Trophoblast cell (in vitro differentiated cells and primary cell): ENCODE measurements at regions not wholly inside any gene's neighbourhood (a gene's known extent, or its start where the extent isn't known, plus 50 kb on each side); places are given as distances from the start of the nearest gene placed in this dataset.

Experiments
- DNase-seq, 2 donors: peaks; one replicate each; pipeline ENCODE4 v3.0.0-alpha.2; 2016
- H2AFZ ChIP-seq: 2 replicates; pipeline ENCODE4 v1.6.1; 2013; ENCODE audit warnings: low read length, moderate library complexity, mild to moderate bottlenecking; ENCODE audit not compliant: insufficient read depth, poor library complexity
- H2AK5ac ChIP-seq: 2 replicates; pipeline ENCODE4 v1.6.1; 2013; ENCODE audit warnings: mild to moderate bottlenecking, low read length
- H2BK120ac ChIP-seq: 2 replicates; pipeline ENCODE4 v1.6.1; 2013; ENCODE audit warnings: low read length, mild to moderate bottlenecking, moderate library complexity; ENCODE audit not compliant: insufficient read depth, poor library complexity
- H2BK12ac ChIP-seq: 2 replicates; pipeline ENCODE4 v1.6.1; 2013; ENCODE audit warnings: mild to moderate bottlenecking, low read length, moderate library complexity
- H2BK5ac ChIP-seq: 2 replicates; pipeline ENCODE4 v1.6.1; 2013; ENCODE audit warnings: low read length, low read depth, moderate library complexity, mild to moderate bottlenecking; ENCODE audit not compliant: poor library complexity
- H3K14ac ChIP-seq: 2 replicates; pipeline ENCODE4 v1.6.1; 2013; ENCODE audit warnings: mild to moderate bottlenecking, low read length
- H3K18ac ChIP-seq: 2 replicates; pipeline ENCODE4 v1.6.1; 2013; ENCODE audit warnings: mild to moderate bottlenecking, low read length
- H3K23ac ChIP-seq: 2 replicates; pipeline ENCODE4 v1.6.1; 2013; ENCODE audit warnings: low read length
- H3K27ac ChIP-seq: 2 replicates; pipeline ENCODE4 v1.5.1; 2013; ENCODE audit warnings: low read depth, mild to moderate bottlenecking, inconsistent platforms, low read length, moderate library complexity
- H3K27me3 ChIP-seq: 2 replicates; pipeline ENCODE4 v1.6.1; 2013; ENCODE audit warnings: inconsistent platforms, mild to moderate bottlenecking, low read length, moderate library complexity; ENCODE audit not compliant: insufficient read depth
- H3K36me3 ChIP-seq, 2 experiments: 1 replicate in 1 of 2; 2 replicates in 1 of 2; pipeline ENCODE4 v1.6.1; 2013; ENCODE audit warnings: low read length in 2 of 2, mild to moderate bottlenecking in 2 of 2, moderate library complexity in 1 of 2; ENCODE audit not compliant: insufficient read depth in 2 of 2, control insufficient read depth in 1 of 2
- H3K4ac ChIP-seq: 2 replicates; pipeline ENCODE4 v1.6.1; 2013; ENCODE audit warnings: low read depth, mild to moderate bottlenecking, low read length, moderate library complexity
- H3K4me1 ChIP-seq, 2 experiments: 1 replicate in 1 of 2; 2 replicates in 1 of 2; pipeline ENCODE4 v1.6.1; 2013; ENCODE audit warnings: low read length in 2 of 2, mild to moderate bottlenecking in 2 of 2, moderate library complexity in 1 of 2; ENCODE audit not compliant: insufficient read depth in 2 of 2, control insufficient read depth in 1 of 2
- H3K4me2 ChIP-seq: 2 replicates; pipeline ENCODE4 v1.6.1; 2013; ENCODE audit warnings: inconsistent platforms, mild to moderate bottlenecking, low read length, moderate library complexity
- H3K4me3 ChIP-seq: 2 replicates; pipeline ENCODE4 v1.5.1; 2013; ENCODE audit warnings: mild to moderate bottlenecking, low read depth, low read length, inconsistent platforms
- H3K79me1 ChIP-seq: one replicate; pipeline ENCODE4 v1.6.1; 2013; ENCODE audit warnings: low read length
- H3K79me2 ChIP-seq: 2 replicates; pipeline ENCODE4 v1.6.1; 2013; ENCODE audit warnings: low read length, mild to moderate bottlenecking; ENCODE audit not compliant: control insufficient read depth, insufficient read depth, poor library complexity
- H3K9ac ChIP-seq: 2 replicates; pipeline ENCODE4 v1.6.1; 2013; ENCODE audit warnings: mild to moderate bottlenecking, low read length
- H3K9me3 ChIP-seq: 2 replicates; pipeline ENCODE4 v1.6.1; 2013; ENCODE audit warnings: low read depth, mild to moderate bottlenecking, control low read depth, inconsistent platforms, low read length; ENCODE audit not compliant: insufficient read depth
- H4K12ac ChIP-seq: 2 replicates; pipeline ENCODE4 v1.6.1; 2013; ENCODE audit warnings: low read depth, mild to moderate bottlenecking, low read length, moderate library complexity
- H4K8ac ChIP-seq: 2 replicates; pipeline ENCODE4 v1.6.1; 2013; ENCODE audit warnings: low read depth, mild to moderate bottlenecking, low read length, moderate library complexity
- H4K91ac ChIP-seq: one replicate; pipeline ENCODE4 v1.6.1; 2013; ENCODE audit warnings: low read depth, mild to moderate bottlenecking, low read length, moderate library complexity
- WGBS: extraction: QIAGEN DNeasy Blood & Tissue Kit; methylation state at CpG from one replicate; pipeline ENCODE4 v1.1.7; 2013; ENCODE audit warnings: missing lambda C conversion rate; ENCODE audit not compliant: insufficient read length, insufficient coverage; ENCODE audit errors: extremely low coverage; 5-methylcytosine and 5-hydroxymethylcytosine counted together

- no peak overlapping the region for H4K12ac ChIP-seq
- no peak overlapping the region for H4K91ac ChIP-seq
- H2BK12ac ChIP-seq: peak overlapping the region; percentile 32
- H2AK5ac ChIP-seq: peak overlapping the region; percentile 9
- no peak overlapping the region for H2AFZ ChIP-seq
- H3K27ac ChIP-seq: no peak overlapping the region
- no peaks in the 10 kb centered on the region for H3K79me2 ChIP-seq
- no CpG with 5 or more reads among the region's 6 CpGs for WGBS
- H3K4me2 ChIP-seq: no peak overlapping the region
- no peaks in the 10 kb centered on the region for H3K36me3 ChIP-seq
- no peaks in the 10 kb centered on the region for H3K79me1 ChIP-seq
- no peaks in the 10 kb centered on the region for H3K4me1 ChIP-seq
- H2BK120ac ChIP-seq: no peak overlapping the region
- H3K14ac ChIP-seq: no peak overlapping the region
- H3K4me3 ChIP-seq: no peak overlapping the region
- no peak overlapping the region for H3K18ac ChIP-seq
- no peak for DNase-seq
- H3K9ac ChIP-seq: peak overlapping the region; percentile 24
- H3K9me3 ChIP-seq: peaks cover 7% of the 10 kb centered on the region
- no peaks in the 10 kb centered on the region for H3K27me3 ChIP-seq
- no peak overlapping the region for H2BK5ac ChIP-seq
- H3K4ac ChIP-seq: no peak overlapping the region
- no peak overlapping the region for H4K8ac ChIP-seq
- peak overlapping the region; percentile 94 for H3K23ac ChIP-seq
These were observed 222.8 kb upstream of the MSX2 start for GRCh38 chr5:174501461-174502069.

GRCh38 chr5:174503086-174503460 is 221.3 kb upstream of the MSX2 start:
- no peak for DNase-seq
- Histone ChIP-seq H3K9me3 (peaks cover 7% of the 10 kb centered on the region), H3K4me1 (no peaks in the 10 kb centered on the region), H2AFZ (no peak overlapping the region), H3K36me3 (no peaks in the 10 kb centered on the region), H3K9ac (no peak overlapping the region), H3K27me3 (no peaks in the 10 kb centered on the region), H3K27ac (no peak overlapping the region), H4K12ac (no peak overlapping the region), H3K4ac (no peak overlapping the region), H3K79me1 (no peaks in the 10 kb centered on the region), H3K23ac (no peak overlapping the region), H2BK5ac (no peak overlapping the region), H2BK120ac (no peak overlapping the region), H3K14ac (no peak overlapping the region), H4K91ac (no peak overlapping the region), H2BK12ac (no peak overlapping the region), H3K79me2 (no peaks in the 10 kb centered on the region), H3K18ac (no peak overlapping the region), H3K4me3 (no peak overlapping the region), H2AK5ac (no peak overlapping the region), H3K4me2 (no peak overlapping the region), H4K8ac (no peak overlapping the region)

GRCh38 chr5:174503461-174504265 is 220.7 kb upstream of the MSX2 start:
- Histone ChIP-seq H3K9me3 (peaks cover 6% of the 10 kb centered on the region), H3K27ac (no peak overlapping the region), H3K27me3 (no peaks in the 10 kb centered on the region), H3K9ac (no peak overlapping the region), H2AK5ac (no peak overlapping the region), H4K91ac (no peak overlapping the region), H3K23ac (no peak overlapping the region), H4K12ac (no peak overlapping the region), H4K8ac (no peak overlapping the region), H2BK5ac (no peak overlapping the region), H3K79me2 (no peaks in the 10 kb centered on the region), H3K79me1 (no peaks in the 10 kb centered on the region), H3K4ac (no peak overlapping the region), H3K4me2 (no peak overlapping the region), H3K4me3 (no peak overlapping the region), H3K18ac (no peak overlapping the region), H3K36me3 (no peaks in the 10 kb centered on the region), H2AFZ (no peak overlapping the region), H2BK12ac (no peak overlapping the region), H3K4me1 (no peaks in the 10 kb centered on the region), H2BK120ac (no peak overlapping the region), H3K14ac (no peak overlapping the region)
- peak; percentile 75 to 82 for DNase-seq
- WGBS: no CpG with 5 or more reads among the region's 17 CpGs

- no peak overlapping the region for H2BK12ac ChIP-seq
- H4K8ac ChIP-seq: no peak overlapping the region
- H3K79me1 ChIP-seq: no peaks in the 10 kb centered on the region
- no CpG with 5 or more reads among the region's 9 CpGs for whole genome bisulfite sequencing
- no peaks in the 10 kb centered on the region for H3K27me3 ChIP-seq
- H3K9me3 ChIP-seq: peaks cover 1% of the 10 kb centered on the region
- no peak overlapping the region for H3K23ac ChIP-seq
- H3K4me1 ChIP-seq: no peaks in the 10 kb centered on the region
- no peak overlapping the region for H3K9ac ChIP-seq
- H3K14ac ChIP-seq: no peak overlapping the region
- no peak overlapping the region for H3K27ac ChIP-seq
- H3K18ac ChIP-seq: no peak overlapping the region
- no peak overlapping the region for H2BK120ac ChIP-seq
- no peaks in the 10 kb centered on the region for H3K79me2 ChIP-seq
- H2AK5ac ChIP-seq: no peak overlapping the region
- DNase-seq: no peak
- no peaks in the 10 kb centered on the region for H3K36me3 ChIP-seq
- H4K12ac ChIP-seq: no peak overlapping the region
- no peak overlapping the region for H4K91ac ChIP-seq
- no peak overlapping the region for H3K4me3 ChIP-seq
- H2AFZ ChIP-seq: no peak overlapping the region
- no peak overlapping the region for H3K4me2 ChIP-seq
- H2BK5ac ChIP-seq: no peak overlapping the region
- no peak overlapping the region for H3K4ac ChIP-seq
These were observed 220.1 kb upstream of the MSX2 start for GRCh38 chr5:174504266-174504726.
